Choroid plexus epithelial cell (primary cell): ENCODE measurements at regions not wholly inside any gene's neighbourhood (a gene's known extent, or its start where the extent isn't known, plus 50 kb on each side); places are given as distances from the start of the nearest gene placed in this dataset.

Experiments used
- DNase-seq: peaks from one replicate; pipeline ENCODE4 v3.0.0-alpha.2; 2010; ENCODE audit warnings: low read depth
- H3K4me3 ChIP-seq: 2 replicates; pipeline ENCODE4 v1.5.1; 2011; ENCODE audit warnings: low read depth, mild to moderate bottlenecking, control low read depth, low read length, moderate library complexity
- TF ChIP-seq, protein P1 (sequence below): conservative IDR thresholded peaks from 2 replicates; pipeline ENCODE4 v1.5.1; 2011; ENCODE audit warnings: low read depth, mild to moderate bottlenecking, control low read depth, inconsistent platforms, low read length, moderate library complexity

DNA sequence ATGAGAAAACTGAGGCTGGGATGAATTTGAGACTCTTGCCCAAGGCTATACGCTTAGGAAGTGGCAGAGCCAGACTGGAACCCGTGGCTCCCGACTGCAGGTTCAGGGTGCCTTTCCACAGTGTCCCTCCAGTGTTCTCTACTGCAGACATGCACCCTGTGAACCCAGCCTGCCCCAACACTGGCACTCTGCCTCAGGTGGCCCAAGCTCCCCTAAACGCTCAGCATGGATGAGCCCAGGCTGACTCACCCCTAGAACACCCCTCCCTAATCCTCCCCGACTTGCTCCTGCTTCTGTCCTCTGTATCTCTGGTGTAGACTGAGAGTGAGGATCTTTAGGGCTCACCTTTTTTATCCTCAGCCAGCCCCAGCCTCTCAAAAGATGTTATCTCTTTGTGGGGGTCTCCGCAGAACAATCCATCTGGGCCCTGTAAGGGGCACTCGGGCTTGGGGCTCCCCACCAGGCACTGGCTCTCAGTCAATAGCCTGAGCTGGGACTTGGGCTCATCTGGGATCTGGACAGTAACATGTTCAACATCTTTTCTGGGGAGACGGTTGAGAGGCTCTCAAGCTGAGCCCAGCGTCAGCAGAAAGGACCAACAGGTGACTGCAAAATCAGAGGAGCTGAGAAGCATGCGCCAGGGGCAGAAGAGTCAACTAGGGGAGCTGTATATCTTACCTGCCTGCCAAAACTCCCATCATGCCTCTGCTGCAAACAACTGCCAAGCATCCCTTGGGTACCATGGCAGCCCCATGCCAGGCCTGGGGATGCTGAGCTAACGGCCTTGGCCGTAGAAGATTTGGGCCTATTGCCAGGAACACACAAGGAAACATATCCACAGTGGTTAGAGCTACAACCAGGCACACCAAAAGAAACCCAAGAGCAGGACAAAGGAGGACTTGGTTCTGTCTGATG lies 176.2 kb downstream of the BUD13 start:
- no peak for DNase-seq
- TF ChIP-seq, protein P1, sequence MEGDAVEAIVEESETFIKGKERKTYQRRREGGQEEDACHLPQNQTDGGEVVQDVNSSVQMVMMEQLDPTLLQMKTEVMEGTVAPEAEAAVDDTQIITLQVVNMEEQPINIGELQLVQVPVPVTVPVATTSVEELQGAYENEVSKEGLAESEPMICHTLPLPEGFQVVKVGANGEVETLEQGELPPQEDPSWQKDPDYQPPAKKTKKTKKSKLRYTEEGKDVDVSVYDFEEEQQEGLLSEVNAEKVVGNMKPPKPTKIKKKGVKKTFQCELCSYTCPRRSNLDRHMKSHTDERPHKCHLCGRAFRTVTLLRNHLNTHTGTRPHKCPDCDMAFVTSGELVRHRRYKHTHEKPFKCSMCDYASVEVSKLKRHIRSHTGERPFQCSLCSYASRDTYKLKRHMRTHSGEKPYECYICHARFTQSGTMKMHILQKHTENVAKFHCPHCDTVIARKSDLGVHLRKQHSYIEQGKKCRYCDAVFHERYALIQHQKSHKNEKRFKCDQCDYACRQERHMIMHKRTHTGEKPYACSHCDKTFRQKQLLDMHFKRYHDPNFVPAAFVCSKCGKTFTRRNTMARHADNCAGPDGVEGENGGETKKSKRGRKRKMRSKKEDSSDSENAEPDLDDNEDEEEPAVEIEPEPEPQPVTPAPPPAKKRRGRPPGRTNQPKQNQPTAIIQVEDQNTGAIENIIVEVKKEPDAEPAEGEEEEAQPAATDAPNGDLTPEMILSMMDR: no peak
- H3K4me3 ChIP-seq: no peak overlapping the region

DNA sequence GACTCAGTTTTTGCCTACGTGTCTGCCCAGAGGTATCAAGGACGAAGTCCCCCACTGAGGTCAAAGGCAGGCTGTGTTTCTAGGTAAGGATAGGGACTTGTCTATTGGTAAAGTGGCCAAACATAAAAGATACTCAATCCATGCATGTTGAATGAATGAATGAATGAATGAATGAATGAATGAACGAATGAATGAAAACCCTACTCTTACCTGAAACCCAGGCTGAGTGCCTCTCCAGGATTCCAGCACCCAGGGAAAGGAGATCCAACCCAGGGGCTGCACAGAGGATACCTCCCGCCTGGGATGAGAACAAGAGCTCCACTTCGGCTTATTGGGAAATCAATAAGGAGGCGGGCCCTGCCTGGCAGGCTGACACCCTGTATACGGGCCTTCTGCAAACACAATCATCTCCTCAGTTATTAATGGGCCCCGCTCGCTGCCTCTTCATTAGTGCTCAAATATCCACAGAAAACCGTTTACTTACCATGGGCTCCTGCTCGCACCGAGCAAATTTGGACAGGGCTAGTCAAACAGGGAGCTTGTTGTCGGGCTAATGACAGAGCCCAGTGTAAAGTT lies 177.4 kb downstream of the BUD13 start:
- DNase-seq: no peak
- no peak overlapping the region for H3K4me3 ChIP-seq
- TF ChIP-seq, protein P1: no peak

DNA sequence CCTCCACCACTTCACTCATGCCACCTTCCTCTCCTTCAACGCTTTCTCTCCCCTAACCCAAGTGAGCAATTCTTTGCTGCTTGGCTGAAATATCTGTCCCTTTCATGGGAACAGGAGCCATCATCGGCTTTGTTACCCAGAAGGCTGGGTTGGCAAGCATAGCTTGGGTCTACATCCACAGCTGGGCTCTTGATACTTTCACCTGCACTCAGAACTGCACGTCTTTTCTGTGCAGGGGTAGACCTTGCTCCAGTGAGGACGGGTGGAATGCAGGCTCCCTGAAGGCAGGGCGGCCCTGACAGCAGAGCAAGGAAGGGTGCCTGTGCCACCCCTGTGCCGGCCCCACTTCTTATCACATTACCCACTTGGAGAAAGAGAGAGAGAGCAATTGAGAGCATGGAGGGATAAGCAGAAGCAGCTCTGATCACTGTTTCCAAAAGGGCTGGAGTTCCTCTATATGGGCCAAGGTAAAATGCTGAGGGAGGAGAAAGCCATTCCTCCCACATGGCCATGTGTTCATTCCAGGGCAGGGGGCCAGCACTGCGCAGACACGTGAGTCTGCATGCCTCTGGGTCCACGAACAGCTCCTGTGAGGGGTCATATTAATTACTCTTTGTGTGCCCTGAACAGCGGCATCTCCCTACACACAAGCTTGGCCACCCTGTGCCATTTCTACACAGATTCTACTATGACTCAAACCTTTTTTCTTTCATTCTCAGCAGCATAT lies 181.8 kb downstream of the BUD13 start:
- TF ChIP-seq, protein P1: no peak
- H3K4me3 ChIP-seq: no peak overlapping the region
- no peak for DNase-seq

DNA sequence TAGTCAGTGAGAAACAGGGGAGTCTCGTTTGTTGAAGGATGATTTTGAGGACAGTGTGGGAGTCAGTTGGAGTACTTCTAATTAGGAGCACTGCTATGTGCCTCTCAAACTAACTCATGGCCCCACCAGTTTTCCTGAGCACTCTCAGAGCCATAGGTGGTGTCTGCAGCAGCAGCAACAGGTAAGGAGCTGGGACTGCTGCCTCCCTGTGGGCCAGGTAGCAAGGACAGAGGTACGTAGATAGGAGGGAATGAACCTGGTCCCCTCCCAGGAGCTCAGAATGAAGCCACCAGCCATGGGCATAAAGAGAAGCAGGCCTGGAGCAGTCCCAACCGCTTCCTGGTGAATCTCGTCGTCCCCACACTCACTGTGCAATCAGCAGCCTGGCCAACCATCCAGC lies 183.4 kb downstream of the BUD13 start:
- no peak for DNase-seq
- TF ChIP-seq, protein P1: no peak
- no peak overlapping the region for H3K4me3 ChIP-seq

DNA sequence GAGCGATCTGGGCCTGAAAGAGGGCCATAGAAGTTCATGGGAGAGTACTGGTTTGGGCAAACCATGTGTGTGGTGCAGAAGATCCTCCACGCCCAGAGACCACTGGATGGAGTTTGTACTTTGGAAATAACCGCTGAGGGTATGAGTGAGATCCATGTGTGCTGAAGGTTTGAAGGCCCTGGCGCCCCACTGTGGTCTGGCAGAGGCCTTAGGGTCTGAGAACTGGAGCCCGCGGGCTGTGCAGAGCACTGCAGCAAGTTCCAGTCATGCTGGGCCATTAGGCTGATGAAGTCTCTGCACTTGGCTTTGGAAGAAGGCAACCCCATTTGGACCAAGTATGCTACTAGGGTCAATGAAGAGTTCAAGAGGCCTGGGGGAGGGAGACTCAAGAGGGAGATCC lies 186.4 kb downstream of the BUD13 start:
- DNase-seq: no peak
- TF ChIP-seq, protein P1: no peak
- H3K4me3 ChIP-seq: no peak overlapping the region

DNA sequence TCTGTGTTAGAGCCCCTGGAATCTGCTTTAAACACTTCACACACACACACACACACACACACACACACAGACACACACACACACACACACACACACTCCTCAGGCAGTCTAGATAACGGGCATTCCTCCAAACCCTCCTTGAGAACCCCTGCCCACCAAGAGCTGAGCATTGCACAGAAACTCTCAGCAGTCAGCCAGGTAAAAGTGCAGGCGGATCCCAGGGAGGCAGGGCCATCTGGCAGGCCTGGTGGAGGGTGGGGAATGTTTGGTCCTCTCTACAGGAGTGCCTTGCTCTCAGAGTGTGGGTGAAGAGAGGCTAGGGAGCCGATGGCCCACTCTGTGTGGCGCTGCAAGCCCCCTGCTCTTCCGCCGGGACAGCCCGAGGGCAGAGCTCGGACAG lies 190.2 kb downstream of the BUD13 start:
- TF ChIP-seq, protein P1: no peak
- H3K4me3 ChIP-seq: no peak overlapping the region
- no peak for DNase-seq
